ENCODE measurements at regions not wholly inside any gene's neighbourhood (a gene's known extent, or its start where the extent isn't known, plus 50 kb on each side); places are given as distances from the start of the nearest gene placed in this dataset.
"Not testable (repeated sequence)": the region's sequence is repeated elsewhere in the genome, so short reads cannot be mapped to it uniquely, and the experiment has no call there.

GRCh38 chr9:30103647-30104394, 2280.6 kb upstream of the ACO1 start:
- intact Hi-C loops (cut with micrococcal nuclease) (no loop called here), dilution Hi-C loops (cut with MboI; ENCODE audit: extremely low pct_ligation_motif_present, low sequenced_read_pairs) (no loop called here)
- FAIRE-seq, result no peak
- Histone ChIP-seq H3K4me3 (replicated peaks in 1 of 3; ENCODE audit: insufficient read depth in 1 of 3, low read depth in 1 of 3, low read length in 3 of 3) (no peak overlapping the region), H3K9ac (replicated peaks; ENCODE audit: extremely low read depth, insufficient read depth, low read length) (no peak overlapping the region), H3K4me1 (ENCODE audit: control insufficient read depth, extremely low read depth, insufficient read depth, low read length) (no peaks in the 10 kb centered on the region), H3K4me2 (ENCODE audit: insufficient read depth, low read length) (no peak overlapping the region), H4K20me1 (replicated peaks; ENCODE audit: control insufficient read depth, extremely low read depth, insufficient read depth, low read length) (no peaks in the 10 kb centered on the region), H3K27me3 (ENCODE audit: control insufficient read depth in 2 of 2, insufficient read depth in 2 of 2, low read length in 2 of 2) (no peaks in the 10 kb centered on the region), H3K9me1 (replicated peaks; ENCODE audit: control insufficient read depth, extremely low read depth, insufficient read depth, low read length) (no peaks in the 10 kb centered on the region), H3K27ac (ENCODE audit: insufficient read depth, low read depth, low read length) (no peak overlapping the region), H3K9me3 (replicated peaks; ENCODE audit: control insufficient read depth, insufficient read depth, low read length) (no peaks in the 10 kb centered on the region), H3K79me2 (ENCODE audit: control insufficient read depth, insufficient read depth, low read length) (no peaks in the 10 kb centered on the region), H2AFZ (ENCODE audit: low read depth, low read length) (no peak overlapping the region), H3K36me3 (ENCODE audit: control insufficient read depth in 2 of 2, extremely low read depth in 1 of 2, insufficient read depth in 2 of 2, low read length in 2 of 2) (no peaks in the 10 kb centered on the region)
- POLR2A ChIA-PET, result no interaction called here
- no peak for DNase-seq (ENCODE audit: low read depth, low spot score)
- BruUV-seq (replicated peaks), result no TSS peak
- CTCF ChIA-PET, result no interaction called here
- TF ChIP-seq GATA2 (IDR thresholded peaks at IDR 0.05; ENCODE audit: insufficient read depth, insufficient read length, low read depth, low read length) (no peak), JUN (IDR thresholded peaks at IDR 0.05; ENCODE audit: borderline replicate concordance, insufficient read depth, insufficient read length, low read depth) (no peak), EZH2 (IDR thresholded peaks at IDR 0.05; ENCODE audit: borderline replicate concordance, low read depth, low read length, severe bottlenecking) (no peak), MYC (IDR thresholded peaks at IDR 0.05; ENCODE audit: low read depth, low read length) (no peak), POLR2A (IDR thresholded peaks at IDR 0.05; ENCODE audit: low read depth, low read length) (no peak), FOS (IDR thresholded peaks at IDR 0.05; ENCODE audit: borderline replicate concordance, insufficient read depth, low read length) (no peak), MAX (IDR thresholded peaks at IDR 0.05; ENCODE audit: insufficient read depth, insufficient read length) (no peak), CTCF (IDR thresholded peaks at IDR 0.05; ENCODE audit: extremely low read depth in 1 of 2, insufficient read depth in 1 of 2, low read depth in 1 of 2, low read length in 2 of 2) (no peak), POLR2AphosphoS5 (IDR thresholded peaks at IDR 0.05; ENCODE audit: insufficient read depth, low read depth, low read length) (no peak)

- H3K27ac ChIP-seq (ENCODE audit: insufficient read depth, low read depth, low read length); H3K36me3 ChIP-seq (ENCODE audit: control insufficient read depth in 2 of 2, extremely low read depth in 1 of 2, insufficient read depth in 2 of 2, low read length in 2 of 2); H4K20me1 ChIP-seq (replicated peaks; ENCODE audit: control insufficient read depth, extremely low read depth, insufficient read depth, low read length); H3K4me2 ChIP-seq (ENCODE audit: insufficient read depth, low read length); H3K9ac ChIP-seq (replicated peaks; ENCODE audit: extremely low read depth, insufficient read depth, low read length); POLR2A ChIA-PET; H3K4me3 ChIP-seq (replicated peaks in 1 of 3; ENCODE audit: insufficient read depth in 1 of 3, low read depth in 1 of 3, low read length in 3 of 3); H3K9me1 ChIP-seq (replicated peaks; ENCODE audit: control insufficient read depth, extremely low read depth, insufficient read depth, low read length); CTCF ChIA-PET; DNase-seq (ENCODE audit: low read depth, low spot score); H3K4me1 ChIP-seq (ENCODE audit: control insufficient read depth, extremely low read depth, insufficient read depth, low read length); H3K79me2 ChIP-seq (ENCODE audit: control insufficient read depth, insufficient read depth, low read length); dilution Hi-C loops (cut with MboI; ENCODE audit: extremely low pct_ligation_motif_present, low sequenced_read_pairs); intact Hi-C loops (cut with micrococcal nuclease); H2AFZ ChIP-seq (ENCODE audit: low read depth, low read length); BruUV-seq (replicated peaks); H3K9me3 ChIP-seq (replicated peaks; ENCODE audit: control insufficient read depth, insufficient read depth, low read length); H3K27me3 ChIP-seq (ENCODE audit: control insufficient read depth in 2 of 2, insufficient read depth in 2 of 2, low read length in 2 of 2); FAIRE-seq: not testable (repeated sequence)
Measured at GRCh38 chr9:30107134-30107533, 2277.3 kb upstream of the ACO1 start.
